ENCODE measurements at regions not wholly inside any gene's neighbourhood (a gene's known extent, or its start where the extent isn't known, plus 50 kb on each side); places are given as distances from the start of the nearest gene placed in this dataset.
A peak's percentile ranks its signal among the peaks of the same experiment; 100 is the strongest.

- Histone ChIP-seq H3K79me1 (ENCODE audit: low read depth, low read length) (no peaks in the 10 kb centered on the region), H2BK5ac (ENCODE audit: low read depth, low read length) (no peak overlapping the region), H3K4ac (replicated peaks; ENCODE audit: insufficient read length, low read depth, low read length) (no peak overlapping the region), H4K20me1 (replicated peaks in 1 of 2; ENCODE audit: control insufficient read depth in 1 of 2, insufficient read depth in 2 of 2, low read length in 2 of 2) (no peaks in the 10 kb centered on the region), H3K27me3 (replicated peaks in 1 of 4; ENCODE audit: control insufficient read depth in 3 of 4, extremely low read depth in 1 of 4, insufficient read depth in 3 of 4, low read length in 3 of 4) (no peaks in the 10 kb centered on the region), H3K79me2 (ENCODE audit: control insufficient read depth in 1 of 2, insufficient read depth in 2 of 2, low read length in 2 of 2) (no peaks in the 10 kb centered on the region), H3K9me3 (ENCODE audit: insufficient read depth in 2 of 2, low read depth in 1 of 2, low read length in 1 of 2) (no peaks in the 10 kb centered on the region), H3K23me2 (ENCODE audit: low read depth, low read length) (no peaks in the 10 kb centered on the region), H3K14ac (ENCODE audit: insufficient read length) (no peak overlapping the region), H3K4me3 (ENCODE audit: extremely low read depth in 1 of 4, insufficient read depth in 2 of 4, low read depth in 3 of 4, low read length in 4 of 4) (no peak overlapping the region), H2AFZ (ENCODE audit: low read length) (peak overlapping the region; percentile 98), H3K56ac (replicated peaks; ENCODE audit: insufficient read length, low read depth, low read length) (no peak overlapping the region), H4K91ac (replicated peaks; ENCODE audit: insufficient read length, low read length) (no peak overlapping the region), H2AK5ac (ENCODE audit: low read depth, low read length) (no peak overlapping the region), H2BK120ac (replicated peaks; ENCODE audit: low read depth, low read length) (no peak overlapping the region), H3K27ac (ENCODE audit: low read depth, low read length) (no peak overlapping the region), H3K18ac (ENCODE audit: extremely low read depth, low read length) (no peak overlapping the region), H2BK20ac (ENCODE audit: low read length) (no peak overlapping the region), H3K36me3 (ENCODE audit: control insufficient read depth in 2 of 4, insufficient read depth in 4 of 4, low read length in 3 of 4) (no peaks in the 10 kb centered on the region), H4K5ac (ENCODE audit: insufficient read length, low read depth, low read length) (no peak overlapping the region), H3K23ac (ENCODE audit: insufficient read length) (no peak overlapping the region), H3K4me2 (ENCODE audit: insufficient read depth in 1 of 2, low read depth in 2 of 2, low read length in 2 of 2) (no peak overlapping the region), H3K4me1 (replicated peaks in 1 of 4; ENCODE audit: control insufficient read depth in 3 of 4, insufficient read depth in 4 of 4, low read length in 3 of 4) (no peaks in the 10 kb centered on the region), H4K8ac (ENCODE audit: extremely low read depth, insufficient read depth, low read length) (no peak overlapping the region), H2BK15ac (ENCODE audit: low read length) (no peak overlapping the region), H2BK12ac (ENCODE audit: low read depth, low read length) (no peak overlapping the region), H3K9ac (replicated peaks in 1 of 4; ENCODE audit: extremely low read depth in 1 of 4, low read depth in 3 of 4, low read length in 3 of 4) (no peak overlapping the region)
- DNase-seq (ENCODE audit: low read depth in 1 of 2, low spot score in 2 of 2) (no peak), FAIRE-seq (peak; percentile 76)
- WGBS, 2 experiments (ENCODE audit: extremely low coverage in 1 of 2, insufficient coverage in 1 of 2, insufficient read length in 1 of 2, insufficient replicate concordance in 2 of 2, low coverage in 1 of 2, low lambda C conversion rate in 2 of 2, missing lambda C conversion rate in 1 of 2), result 53% methylated on average over 5 of the region's 5 CpGs; no CpG with 5 or more reads in 1 of the 2 experiments
- ChIA-PET CTCF (ENCODE audit: partially characterized antibody) (interaction anchor here (0.6 to 1.5 kb wide), 8 partner anchors 8 to 313 kb away, joined by 3 to 9 read pairs (median 4); no protein-coding TSS in a partner anchor), POLR2A (ENCODE audit: partially characterized antibody) (no interaction called here)
- TF ChIP-seq E2F6 (IDR thresholded peaks at IDR 0.05) (no peak), RAD21 (IDR thresholded peaks at IDR 0.05 in 1 of 2, conservative IDR thresholded peaks at IDR 0.05 in 1 of 2; ENCODE audit: low read depth in 2 of 2, low read length in 2 of 2) (peak; percentile 91 to 92), CTCF (IDR thresholded peaks at IDR 0.05; ENCODE audit: control extremely low read depth in 1 of 3, insufficient read depth in 1 of 3, low read depth in 1 of 3, low read length in 3 of 3) (peak in 2 of 3 experiments; percentile 67 to 82; a peak in 3 of 4 replicates)
These were observed 2054.9 kb downstream of the PCDH7 start for GRCh38 chr4:32775049-32775448.
